Epithelial cell of esophagus (primary cell): ENCODE measurements at regions not wholly inside any gene's neighbourhood (a gene's known extent, or its start where the extent isn't known, plus 50 kb on each side); places are given as distances from the start of the nearest gene placed in this dataset.

Source experiments
- DNase-seq: peaks from one replicate; pipeline ENCODE4 v3.0.0; 2010; ENCODE audit warnings: low read depth
- H3K4me3 ChIP-seq: 2 replicates; pipeline ENCODE4 v1.5.1; 2011; ENCODE audit warnings: mild to moderate bottlenecking, low read length, control low read depth
- TF ChIP-seq, protein P1 (sequence below): IDR thresholded peaks from 2 replicates; pipeline ENCODE4 v1.5.1; 2011; ENCODE audit warnings: low read depth, mild to moderate bottlenecking, low read length, control low read depth, inconsistent platforms; ENCODE audit not compliant: insufficient read depth; ENCODE audit errors: missing control alignments

DNA sequence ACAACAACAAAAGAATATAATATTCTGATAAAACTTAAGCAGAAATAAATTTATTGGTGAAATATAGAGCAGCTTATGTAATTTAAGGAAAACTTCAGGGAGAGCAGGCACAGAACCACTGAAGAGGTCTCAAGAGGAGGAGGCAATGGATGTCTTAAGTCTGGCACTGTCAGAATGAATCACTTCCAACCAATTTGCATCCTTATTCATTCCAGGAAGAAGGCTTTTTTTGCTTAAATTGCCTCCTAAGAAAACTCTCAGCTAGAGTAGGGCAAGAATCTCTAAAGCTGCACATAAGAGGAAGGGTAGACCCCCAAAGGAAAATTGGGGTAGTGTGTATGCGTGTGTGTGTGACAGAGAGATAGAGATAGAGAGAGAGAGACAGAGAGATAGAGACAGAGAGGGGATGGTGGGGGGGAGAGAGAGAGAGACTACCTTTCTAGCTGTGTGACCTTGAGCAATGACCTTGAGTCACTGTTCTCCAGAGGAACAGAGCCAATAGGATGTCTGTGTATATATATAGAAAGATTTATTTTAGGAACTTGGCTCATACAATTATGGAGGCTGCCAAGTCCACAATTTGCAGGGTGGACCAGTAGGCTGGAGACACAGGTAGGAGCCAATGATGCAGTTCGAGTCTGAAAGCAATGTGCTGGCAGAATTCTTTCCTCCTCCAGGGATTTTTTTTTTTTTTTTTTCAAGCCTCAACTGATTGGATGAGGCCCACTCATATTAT, 96.4 kb upstream of the LINC00305 start:
- TF ChIP-seq, protein P1, sequence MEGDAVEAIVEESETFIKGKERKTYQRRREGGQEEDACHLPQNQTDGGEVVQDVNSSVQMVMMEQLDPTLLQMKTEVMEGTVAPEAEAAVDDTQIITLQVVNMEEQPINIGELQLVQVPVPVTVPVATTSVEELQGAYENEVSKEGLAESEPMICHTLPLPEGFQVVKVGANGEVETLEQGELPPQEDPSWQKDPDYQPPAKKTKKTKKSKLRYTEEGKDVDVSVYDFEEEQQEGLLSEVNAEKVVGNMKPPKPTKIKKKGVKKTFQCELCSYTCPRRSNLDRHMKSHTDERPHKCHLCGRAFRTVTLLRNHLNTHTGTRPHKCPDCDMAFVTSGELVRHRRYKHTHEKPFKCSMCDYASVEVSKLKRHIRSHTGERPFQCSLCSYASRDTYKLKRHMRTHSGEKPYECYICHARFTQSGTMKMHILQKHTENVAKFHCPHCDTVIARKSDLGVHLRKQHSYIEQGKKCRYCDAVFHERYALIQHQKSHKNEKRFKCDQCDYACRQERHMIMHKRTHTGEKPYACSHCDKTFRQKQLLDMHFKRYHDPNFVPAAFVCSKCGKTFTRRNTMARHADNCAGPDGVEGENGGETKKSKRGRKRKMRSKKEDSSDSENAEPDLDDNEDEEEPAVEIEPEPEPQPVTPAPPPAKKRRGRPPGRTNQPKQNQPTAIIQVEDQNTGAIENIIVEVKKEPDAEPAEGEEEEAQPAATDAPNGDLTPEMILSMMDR = no peak
- no peak overlapping the region for H3K4me3 ChIP-seq
- DNase-seq = no peak

DNA sequence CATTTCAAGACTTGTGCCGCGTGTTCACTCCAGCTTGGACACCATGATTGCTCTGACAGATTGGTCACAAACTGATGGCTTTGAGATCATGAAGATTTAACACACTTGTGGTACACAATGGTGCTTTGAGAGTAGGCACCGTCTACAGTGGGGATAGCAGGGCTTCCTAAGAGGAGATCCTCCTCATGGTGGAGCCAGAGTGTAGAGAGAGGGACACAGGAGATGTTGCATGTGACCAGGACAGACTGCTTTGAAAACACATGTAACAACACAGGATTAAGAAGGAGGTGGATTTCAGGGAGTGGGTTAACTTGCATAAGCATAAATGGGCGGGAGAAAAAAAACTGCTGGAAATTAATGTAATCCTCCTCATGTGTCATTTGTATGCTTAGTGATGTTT, 95.7 kb upstream of the LINC00305 start:
- TF ChIP-seq, protein P1 = no peak
- DNase-seq = no peak
- H3K4me3 ChIP-seq = no peak overlapping the region

DNA sequence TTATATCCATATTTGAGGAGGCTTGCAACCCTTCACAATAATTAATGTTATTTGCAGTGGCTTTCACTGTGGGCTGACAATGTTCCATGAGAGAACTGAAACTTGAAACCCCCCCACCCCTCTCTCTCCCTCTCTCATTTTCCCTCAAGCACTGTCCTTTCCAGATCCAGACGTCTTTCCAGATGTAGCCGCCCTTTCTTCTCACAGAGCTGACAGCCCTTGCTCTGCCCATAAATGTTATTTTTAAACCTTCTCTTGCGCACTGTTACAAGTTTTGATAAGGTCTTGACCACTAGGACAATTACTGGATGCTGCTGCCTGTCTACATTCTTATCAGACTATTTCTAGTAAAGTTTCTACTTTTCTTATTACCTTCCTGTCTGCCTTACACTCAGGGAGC, 91.4 kb upstream of the LINC00305 start:
- TF ChIP-seq, protein P1 = no peak
- no peak overlapping the region for H3K4me3 ChIP-seq
- no peak for DNase-seq

DNA sequence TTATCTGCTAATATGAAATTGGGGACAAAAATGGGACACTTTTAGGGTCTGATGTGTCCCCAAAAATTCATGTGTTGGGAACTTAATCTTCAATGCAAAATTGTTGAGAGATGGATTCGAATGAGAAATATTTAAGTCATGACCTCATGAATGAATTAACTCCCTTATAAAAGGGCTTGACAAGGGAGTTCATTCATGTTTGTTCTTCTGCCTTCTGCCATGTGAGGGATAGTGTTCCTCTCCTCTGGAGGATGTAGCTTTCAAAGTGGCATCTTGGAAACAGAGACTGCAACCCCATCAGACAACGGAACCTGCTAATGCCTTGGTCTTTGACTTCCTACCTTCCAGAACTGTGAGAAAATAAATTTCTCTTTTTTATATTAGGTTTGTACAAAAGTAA, 89.2 kb upstream of the LINC00305 start:
- DNase-seq = no peak
- H3K4me3 ChIP-seq = no peak overlapping the region
- TF ChIP-seq, protein P1 = no peak

DNA sequence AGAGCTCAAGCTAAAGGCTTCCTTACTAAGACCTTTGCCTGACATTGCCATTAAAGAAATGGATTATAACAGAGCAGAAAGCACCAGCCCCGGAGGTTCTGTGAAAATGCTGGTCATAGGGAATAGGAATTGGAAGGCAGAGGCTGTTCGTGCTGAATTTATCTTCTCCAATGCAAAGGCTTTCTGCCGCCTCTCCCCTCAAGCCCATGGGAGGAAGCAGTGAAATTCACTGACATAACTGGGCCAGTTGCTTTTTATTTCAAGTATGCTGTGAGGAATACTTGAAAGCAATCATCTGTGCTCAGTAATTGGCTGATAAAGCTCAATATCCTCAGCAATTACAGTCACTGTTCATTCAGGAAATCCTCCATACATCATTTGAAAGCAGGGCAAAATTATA, 85.4 kb upstream of the LINC00305 start:
- no peak for DNase-seq
- no peak overlapping the region for H3K4me3 ChIP-seq
- TF ChIP-seq, protein P1 = no peak

DNA sequence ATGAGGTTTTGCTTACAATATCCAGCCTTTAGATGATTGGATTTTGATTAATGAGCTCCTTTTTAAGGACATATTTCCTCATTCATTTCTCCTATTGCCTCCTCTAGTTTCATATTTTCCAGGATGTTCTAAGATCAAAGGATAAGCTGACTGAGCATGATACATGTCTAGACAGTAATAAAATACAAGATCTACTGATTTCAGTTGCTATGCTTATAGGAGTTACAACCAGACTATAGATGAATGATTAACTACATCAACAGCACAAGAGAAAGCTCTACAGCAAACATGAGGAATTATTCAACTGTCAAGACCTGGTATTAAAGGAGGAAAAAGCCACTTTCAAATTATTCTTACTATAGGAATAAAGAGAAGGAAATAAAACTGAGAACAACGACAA, 85.0 kb upstream of the LINC00305 start:
- TF ChIP-seq, protein P1 = no peak
- no peak overlapping the region for H3K4me3 ChIP-seq
- DNase-seq = no peak

DNA sequence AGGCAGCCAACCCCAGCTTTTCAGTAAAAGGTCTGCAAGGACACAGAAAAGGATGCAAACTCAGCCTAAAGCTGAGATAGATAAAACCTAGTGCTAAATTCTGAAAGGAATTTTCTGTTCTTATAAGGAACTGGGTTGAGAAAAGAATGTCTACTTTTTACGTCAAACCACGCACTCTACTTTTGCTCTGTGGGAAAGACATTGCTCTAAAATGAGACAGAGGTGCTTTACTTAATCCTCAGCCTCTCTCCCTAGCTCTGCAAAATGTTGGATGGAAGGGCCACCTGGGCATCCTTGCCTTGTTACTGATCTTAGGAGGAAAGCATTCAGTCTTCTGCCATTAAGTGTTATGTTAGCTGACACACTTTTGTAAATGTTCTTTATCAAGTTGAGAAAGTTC, 72.1 kb upstream of the LINC00305 start:
- TF ChIP-seq, protein P1 = no peak
- H3K4me3 ChIP-seq = no peak overlapping the region
- DNase-seq = no peak
